ENCODE measurements at regions not wholly inside any gene's neighbourhood (a gene's known extent, or its start where the extent isn't known, plus 50 kb on each side); places are given as distances from the start of the nearest gene placed in this dataset.

GRCh38 chr7:81110673-81111072 lies 191.8 kb upstream of the SEMA3C start:
- H3K9me2 ChIP-seq (ENCODE audit: low read depth, low read length): no peaks in the 10 kb centered on the region
- no peaks in the 10 kb centered on the region for H3K9me3 ChIP-seq (ENCODE audit: low read length)
- TF ChIP-seq EZH2 (IDR thresholded peaks at IDR 0.05; ENCODE audit: borderline replicate concordance, low read length): no peak
- TF ChIP-seq, protein P1, sequence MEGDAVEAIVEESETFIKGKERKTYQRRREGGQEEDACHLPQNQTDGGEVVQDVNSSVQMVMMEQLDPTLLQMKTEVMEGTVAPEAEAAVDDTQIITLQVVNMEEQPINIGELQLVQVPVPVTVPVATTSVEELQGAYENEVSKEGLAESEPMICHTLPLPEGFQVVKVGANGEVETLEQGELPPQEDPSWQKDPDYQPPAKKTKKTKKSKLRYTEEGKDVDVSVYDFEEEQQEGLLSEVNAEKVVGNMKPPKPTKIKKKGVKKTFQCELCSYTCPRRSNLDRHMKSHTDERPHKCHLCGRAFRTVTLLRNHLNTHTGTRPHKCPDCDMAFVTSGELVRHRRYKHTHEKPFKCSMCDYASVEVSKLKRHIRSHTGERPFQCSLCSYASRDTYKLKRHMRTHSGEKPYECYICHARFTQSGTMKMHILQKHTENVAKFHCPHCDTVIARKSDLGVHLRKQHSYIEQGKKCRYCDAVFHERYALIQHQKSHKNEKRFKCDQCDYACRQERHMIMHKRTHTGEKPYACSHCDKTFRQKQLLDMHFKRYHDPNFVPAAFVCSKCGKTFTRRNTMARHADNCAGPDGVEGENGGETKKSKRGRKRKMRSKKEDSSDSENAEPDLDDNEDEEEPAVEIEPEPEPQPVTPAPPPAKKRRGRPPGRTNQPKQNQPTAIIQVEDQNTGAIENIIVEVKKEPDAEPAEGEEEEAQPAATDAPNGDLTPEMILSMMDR (IDR thresholded peaks at IDR 0.05; ENCODE audit: low read length): no peak
- H3K4me2 ChIP-seq (ENCODE audit: low read length): no peak overlapping the region
- H3K79me2 ChIP-seq (ENCODE audit: insufficient read depth, low read length): no peaks in the 10 kb centered on the region
- H3K4me3 ChIP-seq (ENCODE audit: low read depth, low read length, poor library complexity, severe bottlenecking): no peak overlapping the region
- no peak overlapping the region for H3K9ac ChIP-seq (ENCODE audit: low read length)
- H3K27me3 ChIP-seq (ENCODE audit: insufficient read depth, low read length): no peaks in the 10 kb centered on the region
- H2AFZ ChIP-seq (ENCODE audit: low read length): no peak overlapping the region
- H4K20me1 ChIP-seq (ENCODE audit: insufficient read depth, low read length): no peaks in the 10 kb centered on the region
- H3F3A ChIP-seq (ENCODE audit: insufficient read depth, low read length): no peaks in the 10 kb centered on the region
- no peaks in the 10 kb centered on the region for H3K36me3 ChIP-seq (ENCODE audit: insufficient read depth, low read length)
- no peaks in the 10 kb centered on the region for H3K4me1 ChIP-seq (ENCODE audit: insufficient read depth, low read length, severe bottlenecking)
- no peak overlapping the region for H3K27ac ChIP-seq (ENCODE audit: low read depth, low read length, poor library complexity, severe bottlenecking)

DNA sequence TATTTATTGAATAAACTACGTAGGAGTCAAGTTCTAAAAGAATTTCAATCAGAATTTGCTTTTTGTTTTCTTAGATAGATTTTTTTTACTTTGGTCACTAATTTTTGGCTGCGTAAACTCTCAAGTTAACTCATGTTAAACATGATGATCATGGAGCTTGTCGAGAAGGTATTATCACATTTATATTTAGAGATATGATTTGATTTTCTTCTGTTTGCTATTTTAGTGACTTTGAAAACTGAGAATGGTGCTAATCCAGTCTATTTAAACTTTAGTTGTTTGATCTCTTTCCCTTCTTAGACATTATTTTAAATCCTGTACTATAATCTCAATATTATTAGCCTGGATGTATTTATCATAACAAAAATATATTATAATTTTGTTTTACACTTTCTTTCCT lies 179.4 kb upstream of the SEMA3C start:
- Histone ChIP-seq H3F3A (ENCODE audit: insufficient read depth, low read length) (no peaks in the 10 kb centered on the region), H3K36me3 (ENCODE audit: insufficient read depth, low read length) (no peaks in the 10 kb centered on the region), H3K9ac (ENCODE audit: low read length) (no peak overlapping the region), H3K4me3 (ENCODE audit: low read depth, low read length, poor library complexity, severe bottlenecking) (no peak overlapping the region), H3K27ac (ENCODE audit: low read depth, low read length, poor library complexity, severe bottlenecking) (no peak overlapping the region), H3K79me2 (ENCODE audit: insufficient read depth, low read length) (no peaks in the 10 kb centered on the region), H3K4me1 (ENCODE audit: insufficient read depth, low read length, severe bottlenecking) (no peaks in the 10 kb centered on the region), H3K4me2 (ENCODE audit: low read length) (no peak overlapping the region), H4K20me1 (ENCODE audit: insufficient read depth, low read length) (no peaks in the 10 kb centered on the region), H3K9me2 (ENCODE audit: low read depth, low read length) (no peaks in the 10 kb centered on the region), H3K9me3 (ENCODE audit: low read length) (no peaks in the 10 kb centered on the region), H3K27me3 (ENCODE audit: insufficient read depth, low read length) (no peaks in the 10 kb centered on the region), H2AFZ (ENCODE audit: low read length) (no peak overlapping the region)
- TF ChIP-seq EZH2 (IDR thresholded peaks at IDR 0.05; ENCODE audit: borderline replicate concordance, low read length): no peak
- TF ChIP-seq, protein P1 (IDR thresholded peaks at IDR 0.05; ENCODE audit: low read length): no peak

DNA sequence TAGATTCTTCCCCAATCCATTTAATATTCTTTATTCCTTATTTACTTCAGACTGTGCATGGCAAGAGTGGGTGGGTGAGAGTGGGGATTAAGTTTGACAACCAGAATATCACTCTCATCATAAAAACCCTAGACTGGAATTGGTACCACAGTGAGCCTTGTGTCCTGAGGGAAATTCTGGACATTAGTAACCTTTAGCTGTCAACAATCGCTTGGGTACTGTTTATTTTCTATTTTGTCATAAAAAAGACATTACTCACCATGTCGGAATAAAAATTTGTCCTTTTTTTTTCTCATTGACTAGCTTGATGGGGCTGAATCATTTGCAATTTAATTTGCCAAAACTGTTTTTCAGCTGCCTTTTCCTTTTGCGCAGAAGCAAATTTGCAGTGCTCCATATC lies 176.1 kb upstream of the SEMA3C start:
- Histone ChIP-seq H3K27me3 (ENCODE audit: insufficient read depth, low read length) (no peaks in the 10 kb centered on the region), H3K79me2 (ENCODE audit: insufficient read depth, low read length) (no peaks in the 10 kb centered on the region), H3K9me2 (ENCODE audit: low read depth, low read length) (no peaks in the 10 kb centered on the region), H3K36me3 (ENCODE audit: insufficient read depth, low read length) (no peaks in the 10 kb centered on the region), H3K4me2 (ENCODE audit: low read length) (no peak overlapping the region), H3K9me3 (ENCODE audit: low read length) (no peaks in the 10 kb centered on the region), H3F3A (ENCODE audit: insufficient read depth, low read length) (no peaks in the 10 kb centered on the region), H4K20me1 (ENCODE audit: insufficient read depth, low read length) (no peaks in the 10 kb centered on the region), H2AFZ (ENCODE audit: low read length) (no peak overlapping the region), H3K9ac (ENCODE audit: low read length) (no peak overlapping the region), H3K4me3 (ENCODE audit: low read depth, low read length, poor library complexity, severe bottlenecking) (no peak overlapping the region), H3K4me1 (ENCODE audit: insufficient read depth, low read length, severe bottlenecking) (no peaks in the 10 kb centered on the region), H3K27ac (ENCODE audit: low read depth, low read length, poor library complexity, severe bottlenecking) (no peak overlapping the region)
- TF ChIP-seq, protein P1 (IDR thresholded peaks at IDR 0.05; ENCODE audit: low read length): no peak
- no peak for TF ChIP-seq EZH2 (IDR thresholded peaks at IDR 0.05; ENCODE audit: borderline replicate concordance, low read length)

All from OCI-LY1 (cell line).